ENCODE measurements at regions not wholly inside any gene's neighbourhood (a gene's known extent, or its start where the extent isn't known, plus 50 kb on each side); places are given as distances from the start of the nearest gene placed in this dataset.

DNA sequence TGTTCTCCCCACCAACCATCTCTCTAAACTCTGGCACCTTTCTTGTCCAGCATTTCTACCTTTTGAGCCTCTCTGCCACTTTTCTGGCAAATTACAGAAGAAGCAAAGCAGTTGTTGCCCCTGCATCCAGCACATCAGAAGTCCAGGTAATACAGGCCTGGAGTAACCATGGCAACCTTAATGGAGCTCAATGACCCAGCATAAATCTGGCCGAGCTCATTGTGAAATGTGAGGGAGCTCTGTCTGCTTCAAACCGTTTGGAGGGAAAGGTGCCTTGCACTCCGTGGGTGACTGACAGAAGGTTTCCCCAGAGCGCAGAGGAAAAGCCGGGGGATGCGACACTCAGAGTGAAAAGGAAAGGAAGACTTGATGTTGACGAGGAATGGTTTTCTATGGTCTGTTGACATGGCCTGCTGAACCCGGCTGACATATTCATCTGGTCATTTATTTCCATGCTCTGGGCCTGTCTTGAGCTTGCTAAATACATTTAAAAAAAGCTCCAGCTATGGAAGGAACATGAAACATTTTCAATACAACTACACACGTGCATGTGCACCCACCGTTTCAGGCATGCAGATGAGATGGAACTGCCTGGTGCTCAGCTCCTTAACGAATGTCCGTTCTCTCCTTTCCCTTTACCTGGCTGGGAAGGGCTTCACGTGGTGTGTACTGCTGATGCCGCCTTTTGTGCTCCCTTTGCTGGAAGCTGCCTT is 74.9 kb downstream of the ADRA2A start:
- TF ChIP-seq, protein P1, sequence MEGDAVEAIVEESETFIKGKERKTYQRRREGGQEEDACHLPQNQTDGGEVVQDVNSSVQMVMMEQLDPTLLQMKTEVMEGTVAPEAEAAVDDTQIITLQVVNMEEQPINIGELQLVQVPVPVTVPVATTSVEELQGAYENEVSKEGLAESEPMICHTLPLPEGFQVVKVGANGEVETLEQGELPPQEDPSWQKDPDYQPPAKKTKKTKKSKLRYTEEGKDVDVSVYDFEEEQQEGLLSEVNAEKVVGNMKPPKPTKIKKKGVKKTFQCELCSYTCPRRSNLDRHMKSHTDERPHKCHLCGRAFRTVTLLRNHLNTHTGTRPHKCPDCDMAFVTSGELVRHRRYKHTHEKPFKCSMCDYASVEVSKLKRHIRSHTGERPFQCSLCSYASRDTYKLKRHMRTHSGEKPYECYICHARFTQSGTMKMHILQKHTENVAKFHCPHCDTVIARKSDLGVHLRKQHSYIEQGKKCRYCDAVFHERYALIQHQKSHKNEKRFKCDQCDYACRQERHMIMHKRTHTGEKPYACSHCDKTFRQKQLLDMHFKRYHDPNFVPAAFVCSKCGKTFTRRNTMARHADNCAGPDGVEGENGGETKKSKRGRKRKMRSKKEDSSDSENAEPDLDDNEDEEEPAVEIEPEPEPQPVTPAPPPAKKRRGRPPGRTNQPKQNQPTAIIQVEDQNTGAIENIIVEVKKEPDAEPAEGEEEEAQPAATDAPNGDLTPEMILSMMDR (IDR thresholded peaks at IDR 0.05): no peak
- TF ChIP-seq EP300 (IDR thresholded peaks at IDR 0.05): no peak
- TF ChIP-seq POLR2A (IDR thresholded peaks at IDR 0.05): no peak
